HEK293T (cell line): ENCODE measurements at regions not wholly inside any gene's neighbourhood (a gene's known extent, or its start where the extent isn't known, plus 50 kb on each side); places are given as distances from the start of the nearest gene placed in this dataset.

ENCODE experiments used
- BHLHE40 ChIP-seq: fragments of 450-650 bp; IDR thresholded peaks from 2 replicates; pipeline ENCODE4 v1.6.1; 2016; ENCODE audit warnings: mild to moderate bottlenecking, moderate library complexity, borderline replicate concordance
- ELF4 ChIP-seq: fragments of 450-650 bp; IDR thresholded peaks from 2 replicates; pipeline ENCODE4 v1.6.1; 2017; ENCODE audit warnings: antibody characterized with exemption
- FOXA1 ChIP-seq: fragments of 450-650 bp; IDR thresholded peaks from 2 replicates; pipeline ENCODE4 v1.6.1; 2016; ENCODE audit warnings: mild to moderate bottlenecking
- FOXM1 ChIP-seq: fragments of 450-650 bp; IDR thresholded peaks from 2 replicates; pipeline ENCODE4 v1.6.1; 2017; ENCODE audit warnings: mild to moderate bottlenecking, borderline replicate concordance
- LEF1 ChIP-seq: fragments of 450-650 bp; IDR thresholded peaks from 2 replicates; pipeline ENCODE4 v1.6.1; 2017; ENCODE audit warnings: mild to moderate bottlenecking, borderline replicate concordance
- NFRKB ChIP-seq: fragments of 450-650 bp; IDR thresholded peaks from 2 replicates; pipeline ENCODE4 v1.6.1; 2016; ENCODE audit warnings: mild to moderate bottlenecking, moderate library complexity
- SP1 ChIP-seq: fragments of 450-650 bp; IDR thresholded peaks from 2 replicates; pipeline ENCODE4 v1.6.1; 2017
- SUZ12 ChIP-seq: fragments of 450-650 bp; IDR thresholded peaks from 2 replicates; pipeline ENCODE4 v1.6.1; 2016; ENCODE audit warnings: mild to moderate bottlenecking
- TARDBP ChIP-seq: fragments of 450-650 bp; IDR thresholded peaks from 2 replicates; pipeline ENCODE4 v1.6.1; 2016
- ZNF384 ChIP-seq: fragments of 450-650 bp; IDR thresholded peaks from 2 replicates; pipeline ENCODE4 v1.6.1; 2016
- TF ChIP-seq, protein P1 (sequence below): fragments of 450-650 bp; IDR thresholded peaks from 2 replicates; pipeline ENCODE4 v1.6.1; 2016

DNA sequence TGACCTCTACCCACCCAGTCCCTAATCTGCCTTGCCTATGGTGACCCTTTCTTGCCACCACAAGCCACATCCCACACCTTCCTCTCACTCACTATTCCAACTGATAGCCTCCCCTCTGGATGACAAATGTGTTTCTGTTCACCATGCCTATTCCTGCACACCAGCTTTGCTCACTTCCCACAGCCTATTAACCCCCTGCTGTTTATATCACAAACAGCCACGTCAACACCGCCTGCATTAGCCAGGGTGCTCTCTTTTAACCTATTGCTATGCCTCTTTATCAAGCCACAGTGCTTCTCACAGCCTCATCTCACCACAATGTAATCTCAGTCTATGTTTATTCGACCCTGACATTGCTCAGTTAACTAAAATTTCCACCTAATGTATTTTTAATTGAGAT, 271.8 kb downstream of the SUCLG1 start:
- TF ChIP-seq BHLHE40, result no peak
- TF ChIP-seq FOXA1, result no peak
- no peak for TF ChIP-seq ZNF384
- TF ChIP-seq LEF1, result no peak
- no peak for TF ChIP-seq ELF4
- no peak for TF ChIP-seq SUZ12
- TF ChIP-seq TARDBP, result no peak
- TF ChIP-seq SP1, result no peak
- no peak for TF ChIP-seq NFRKB
- TF ChIP-seq, protein P1, sequence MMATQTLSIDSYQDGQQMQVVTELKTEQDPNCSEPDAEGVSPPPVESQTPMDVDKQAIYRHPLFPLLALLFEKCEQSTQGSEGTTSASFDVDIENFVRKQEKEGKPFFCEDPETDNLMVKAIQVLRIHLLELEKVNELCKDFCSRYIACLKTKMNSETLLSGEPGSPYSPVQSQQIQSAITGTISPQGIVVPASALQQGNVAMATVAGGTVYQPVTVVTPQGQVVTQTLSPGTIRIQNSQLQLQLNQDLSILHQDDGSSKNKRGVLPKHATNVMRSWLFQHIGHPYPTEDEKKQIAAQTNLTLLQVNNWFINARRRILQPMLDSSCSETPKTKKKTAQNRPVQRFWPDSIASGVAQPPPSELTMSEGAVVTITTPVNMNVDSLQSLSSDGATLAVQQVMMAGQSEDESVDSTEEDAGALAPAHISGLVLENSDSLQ, result no peak
- no peak for TF ChIP-seq FOXM1
